ENCODE measurements at regions not wholly inside any gene's neighbourhood (a gene's known extent, or its start where the extent isn't known, plus 50 kb on each side); places are given as distances from the start of the nearest gene placed in this dataset.

DNA sequence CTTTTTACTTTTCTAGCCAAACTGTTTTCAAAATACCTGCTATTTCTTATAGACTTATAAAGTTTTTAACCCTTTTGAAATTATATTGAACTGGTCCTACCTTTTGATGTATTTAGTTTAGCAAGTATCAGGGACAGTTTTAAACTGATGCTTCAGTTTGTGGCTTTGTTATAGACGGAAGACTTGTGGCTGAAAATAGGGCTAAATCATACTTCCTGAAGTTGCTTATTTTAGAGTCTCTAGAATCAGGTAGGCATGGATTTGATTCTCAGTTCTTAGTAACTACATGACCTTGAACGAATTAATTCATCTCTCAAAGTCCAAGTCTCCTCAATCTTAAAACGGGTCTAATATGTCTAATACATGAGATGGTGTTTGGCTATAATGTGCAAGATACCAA is 322.8 kb downstream of the RAP2B start:
- no peaks in the 10 kb centered on the region for H3K4me1 ChIP-seq
- intact Hi-C loops (cut with micrococcal nuclease; ENCODE audit: unreplicated experiment), result no loop called here
- ChIA-PET CTCF (no interaction called here), POLR2A (no interaction called here)
- no peaks in the 10 kb centered on the region for H3K9me3 Mint-ChIP-seq (ENCODE audit: unreplicated experiment)
- H3K27me3 Mint-ChIP-seq (ENCODE audit: insufficient read depth, unreplicated experiment), result peaks cover 3% of the 10 kb centered on the region
- no TSS peak for BruUV-seq (replicated peaks)
- H3K27me3 ChIP-seq (replicated peaks; ENCODE audit: control insufficient read depth, insufficient read depth, low read length), result no peaks in the 10 kb centered on the region
- no peak for DNase-seq
- no peaks in the 10 kb centered on the region for H3K36me3 Mint-ChIP-seq (ENCODE audit: insufficient read depth, unreplicated experiment)
- H3K9me3 ChIP-seq, result no peaks in the 10 kb centered on the region
- no peaks in the 10 kb centered on the region for H3K4me1 Mint-ChIP-seq (ENCODE audit: low read depth, unreplicated experiment)
- TF ChIP-seq, protein P1, sequence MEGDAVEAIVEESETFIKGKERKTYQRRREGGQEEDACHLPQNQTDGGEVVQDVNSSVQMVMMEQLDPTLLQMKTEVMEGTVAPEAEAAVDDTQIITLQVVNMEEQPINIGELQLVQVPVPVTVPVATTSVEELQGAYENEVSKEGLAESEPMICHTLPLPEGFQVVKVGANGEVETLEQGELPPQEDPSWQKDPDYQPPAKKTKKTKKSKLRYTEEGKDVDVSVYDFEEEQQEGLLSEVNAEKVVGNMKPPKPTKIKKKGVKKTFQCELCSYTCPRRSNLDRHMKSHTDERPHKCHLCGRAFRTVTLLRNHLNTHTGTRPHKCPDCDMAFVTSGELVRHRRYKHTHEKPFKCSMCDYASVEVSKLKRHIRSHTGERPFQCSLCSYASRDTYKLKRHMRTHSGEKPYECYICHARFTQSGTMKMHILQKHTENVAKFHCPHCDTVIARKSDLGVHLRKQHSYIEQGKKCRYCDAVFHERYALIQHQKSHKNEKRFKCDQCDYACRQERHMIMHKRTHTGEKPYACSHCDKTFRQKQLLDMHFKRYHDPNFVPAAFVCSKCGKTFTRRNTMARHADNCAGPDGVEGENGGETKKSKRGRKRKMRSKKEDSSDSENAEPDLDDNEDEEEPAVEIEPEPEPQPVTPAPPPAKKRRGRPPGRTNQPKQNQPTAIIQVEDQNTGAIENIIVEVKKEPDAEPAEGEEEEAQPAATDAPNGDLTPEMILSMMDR (IDR thresholded peaks at IDR 0.05; ENCODE audit: insufficient read depth in 1 of 2, low read depth in 1 of 2, low read length in 1 of 2, severe bottlenecking in 1 of 2, unreplicated experiment in 1 of 2), result no peak
- H3K27ac Mint-ChIP-seq (ENCODE audit: unreplicated experiment), result no peak overlapping the region
- no peak overlapping the region for H3K4me3 Mint-ChIP-seq (ENCODE audit: unreplicated experiment)
- H3K4me3 ChIP-seq (ENCODE audit: low read depth, low read length), result no peak overlapping the region
- no peaks in the 10 kb centered on the region for H3K36me3 ChIP-seq (ENCODE audit: control insufficient read depth, insufficient read depth, low read length)

DNA sequence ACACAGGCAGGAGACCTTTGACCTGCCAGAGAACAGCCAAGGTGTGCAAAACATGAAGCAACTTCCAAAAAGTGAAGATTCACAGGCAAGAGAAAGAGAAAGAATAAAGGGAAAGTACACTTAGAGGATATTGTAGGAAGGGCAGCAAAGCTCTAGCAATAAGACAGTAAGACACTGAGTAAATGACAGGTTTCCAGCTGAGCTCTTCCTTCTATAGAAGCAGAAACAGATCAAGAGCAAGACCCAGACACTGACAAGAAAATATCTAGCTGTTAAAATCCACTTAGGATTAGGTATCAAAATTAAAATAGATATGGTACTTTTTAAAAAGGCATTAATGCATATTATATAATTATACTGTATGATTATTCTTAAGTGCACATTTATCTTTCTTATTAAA is 333.4 kb downstream of the RAP2B start:
- Histone ChIP-seq H3K36me3 (ENCODE audit: control insufficient read depth, insufficient read depth, low read length) (no peaks in the 10 kb centered on the region), H3K9me3 (no peaks in the 10 kb centered on the region), H3K27me3 (replicated peaks; ENCODE audit: control insufficient read depth, insufficient read depth, low read length) (no peaks in the 10 kb centered on the region), H3K4me3 (ENCODE audit: low read depth, low read length) (no peak overlapping the region), H3K4me1 (no peaks in the 10 kb centered on the region)
- H3K36me3 Mint-ChIP-seq (ENCODE audit: insufficient read depth, unreplicated experiment), result no peaks in the 10 kb centered on the region
- no peak overlapping the region for H3K4me3 Mint-ChIP-seq (ENCODE audit: unreplicated experiment)
- POLR2A ChIA-PET, result no interaction called here
- H3K4me1 Mint-ChIP-seq (ENCODE audit: low read depth, unreplicated experiment), result no peaks in the 10 kb centered on the region
- intact Hi-C loops (cut with micrococcal nuclease; ENCODE audit: unreplicated experiment), result no loop called here
- no peaks in the 10 kb centered on the region for H3K27me3 Mint-ChIP-seq (ENCODE audit: insufficient read depth, unreplicated experiment)
- no peak overlapping the region for H3K27ac Mint-ChIP-seq (ENCODE audit: unreplicated experiment)
- TF ChIP-seq, protein P1 (IDR thresholded peaks at IDR 0.05; ENCODE audit: insufficient read depth in 1 of 2, low read depth in 1 of 2, low read length in 1 of 2, severe bottlenecking in 1 of 2, unreplicated experiment in 1 of 2), result no peak
- no TSS peak for BruUV-seq (replicated peaks)
- CTCF ChIA-PET, result no interaction called here
- no peaks in the 10 kb centered on the region for H3K9me3 Mint-ChIP-seq (ENCODE audit: unreplicated experiment)
- DNase-seq, result no peak

DNA sequence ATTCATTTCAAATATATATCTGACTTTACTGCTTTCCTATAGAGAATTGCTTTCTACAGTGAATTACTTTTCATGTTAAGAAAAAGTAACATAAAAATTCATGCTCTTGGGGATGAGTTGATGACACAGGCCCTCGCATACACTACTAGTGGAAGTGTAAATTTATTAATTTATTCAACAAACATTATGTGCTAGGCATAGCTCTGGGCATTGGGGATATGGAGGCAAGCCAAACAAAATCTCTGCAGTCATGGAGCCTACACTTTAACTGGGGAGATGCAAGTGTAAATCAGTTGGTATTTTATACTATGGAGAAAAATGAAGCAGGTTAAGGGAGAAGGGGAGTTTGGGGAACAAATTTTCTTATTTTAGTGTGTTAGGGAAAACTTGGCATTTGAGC is 340.7 kb downstream of the RAP2B start:
- POLR2A ChIA-PET, result no interaction called here

More for the DNA sequence above, 340.7 kb downstream of the RAP2B start:
- CTCF ChIA-PET, result no interaction called here
- intact Hi-C loops (cut with micrococcal nuclease; ENCODE audit: unreplicated experiment), result no loop called here
- Histone ChIP-seq H3K27me3 (replicated peaks; ENCODE audit: control insufficient read depth, insufficient read depth, low read length) (no peaks in the 10 kb centered on the region), H3K9me3 (no peaks in the 10 kb centered on the region; the same call in 1 of the 2 replicates), H3K4me3 (ENCODE audit: low read depth, low read length) (no peak overlapping the region), H3K4me1 (no peaks in the 10 kb centered on the region), H3K36me3 (ENCODE audit: control insufficient read depth, insufficient read depth, low read length) (no peaks in the 10 kb centered on the region)
- TF ChIP-seq, protein P1 (IDR thresholded peaks at IDR 0.05; ENCODE audit: insufficient read depth in 1 of 2, low read depth in 1 of 2, low read length in 1 of 2, severe bottlenecking in 1 of 2, unreplicated experiment in 1 of 2), result no peak
- Mint-ChIP-seq H3K9me3 (ENCODE audit: unreplicated experiment) (peaks cover 8% of the 10 kb centered on the region), H3K36me3 (ENCODE audit: insufficient read depth, unreplicated experiment) (no peaks in the 10 kb centered on the region), H3K4me3 (ENCODE audit: unreplicated experiment) (no peak overlapping the region), H3K27ac (ENCODE audit: unreplicated experiment) (no peak overlapping the region), H3K4me1 (ENCODE audit: low read depth, unreplicated experiment) (no peaks in the 10 kb centered on the region), H3K27me3 (ENCODE audit: insufficient read depth, unreplicated experiment) (no peaks in the 10 kb centered on the region)
- no peak for DNase-seq
- BruUV-seq (replicated peaks), result no TSS peak

All from Caco-2 (cell line).